Skeletal muscle satellite cell (primary cell): ENCODE measurements at regions not wholly inside any gene's neighbourhood (a gene's known extent, or its start where the extent isn't known, plus 50 kb on each side); places are given as distances from the start of the nearest gene placed in this dataset.
"Not testable (repeated sequence)": the region's sequence is repeated elsewhere in the genome, so short reads cannot be mapped to it uniquely, and the experiment has no call there.

Source experiments
- H3K27me3 ChIP-seq: 2 replicates; pipeline ENCODE4 v1.7.0; 2013; ENCODE audit warnings: low read length; ENCODE audit not compliant: control insufficient read depth, insufficient read depth
- H3K36me3 ChIP-seq: 2 replicates; pipeline ENCODE4 v1.7.0; 2013; ENCODE audit warnings: mild to moderate bottlenecking, control low read depth, low read length; ENCODE audit not compliant: insufficient read depth
- H3K4me1 ChIP-seq: 2 replicates; pipeline ENCODE4 v1.7.0; 2013; ENCODE audit warnings: low read length; ENCODE audit not compliant: control insufficient read depth, insufficient read depth
- H3K4me2 ChIP-seq: 2 replicates; pipeline ENCODE4 v1.7.0; 2013; ENCODE audit warnings: mild to moderate bottlenecking, low read length
- H3K4me3 ChIP-seq: 2 replicates; pipeline ENCODE4 v1.7.0; 2013; ENCODE audit warnings: low read length
- H3K9ac ChIP-seq: 2 replicates; pipeline ENCODE4 v1.7.0; 2013; ENCODE audit warnings: mild to moderate bottlenecking, low read depth, low read length, moderate library complexity
- H3K9me3 ChIP-seq: replicated peaks from 2 replicates; pipeline ENCODE4 v1.7.0; 2013; ENCODE audit warnings: mild to moderate bottlenecking, control low read depth, low read length

DNA sequence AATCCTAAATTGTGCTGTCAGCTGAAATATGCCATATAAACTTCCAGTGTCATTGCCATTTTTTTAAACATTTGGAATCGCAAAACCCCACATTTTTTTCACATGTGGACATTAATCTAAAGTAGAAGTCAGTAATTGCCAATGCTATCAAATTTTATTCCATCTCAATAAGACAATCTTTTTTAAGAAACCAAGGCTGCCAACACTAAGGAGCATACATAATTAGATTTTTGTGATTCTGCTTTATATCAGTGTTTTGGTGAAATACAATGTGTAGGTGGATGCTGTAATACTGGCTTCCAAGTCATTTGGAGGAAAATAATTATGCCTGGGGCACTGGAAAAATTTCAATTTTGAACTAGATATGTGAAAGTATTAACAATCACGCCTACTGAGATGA lies 256.7 kb downstream of the ZPLD1 start:
- Histone ChIP-seq H3K36me3 (no peaks in the 10 kb centered on the region), H3K4me1 (no peaks in the 10 kb centered on the region), H3K9me3 (no peaks in the 10 kb centered on the region), H3K27me3 (peaks cover 4% of the 10 kb centered on the region), H3K4me3 (no peak overlapping the region), H3K4me2 (no peak overlapping the region), H3K9ac (no peak overlapping the region)

GRCh38 chr3:102699104-102699818 lies 264.4 kb downstream of the ZPLD1 start:
- Histone ChIP-seq H3K4me1 (no peaks in the 10 kb centered on the region), H3K4me3 (no peak overlapping the region), H3K4me2 (no peak overlapping the region), H3K36me3 (no peaks in the 10 kb centered on the region), H3K9me3 (no peaks in the 10 kb centered on the region), H3K27me3 (no peaks in the 10 kb centered on the region), H3K9ac (no peak overlapping the region)

DNA sequence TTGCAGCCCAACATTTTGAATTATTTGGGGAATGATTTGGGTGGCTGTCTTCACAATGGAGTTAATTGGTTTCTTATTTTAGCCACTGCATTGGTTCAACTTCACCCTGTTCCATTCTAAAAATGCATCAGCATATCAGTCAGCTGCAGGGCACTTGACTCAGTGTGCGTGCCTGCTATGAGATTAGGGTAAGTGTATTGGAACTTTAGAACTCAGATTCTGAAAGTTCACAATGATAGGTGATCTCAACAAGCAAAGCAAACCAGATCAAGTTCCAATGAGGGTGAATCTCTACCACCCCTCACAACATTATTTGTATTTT lies 265.0 kb downstream of the ZPLD1 start:
- Histone ChIP-seq H3K4me1 (no peaks in the 10 kb centered on the region), H3K27me3 (no peaks in the 10 kb centered on the region), H3K9me3 (no peaks in the 10 kb centered on the region), H3K4me3 (no peak overlapping the region), H3K4me2 (no peak overlapping the region), H3K36me3 (no peaks in the 10 kb centered on the region), H3K9ac (no peak overlapping the region)

- Histone ChIP-seq H3K4me3 (no peak overlapping the region), H3K4me1 (no peaks in the 10 kb centered on the region), H3K27me3 (peaks cover 5% of the 10 kb centered on the region), H3K9ac (no peak overlapping the region), H3K36me3 (no peaks in the 10 kb centered on the region), H3K4me2 (no peak overlapping the region), H3K9me3 (no peaks in the 10 kb centered on the region)
Measured at GRCh38 chr3:102712896-102713295, 278.1 kb downstream of the ZPLD1 start.

GRCh38 chr3:102714567-102714966 lies 279.8 kb downstream of the ZPLD1 start:
- Histone ChIP-seq H3K4me2 (no peak overlapping the region), H3K4me1 (no peaks in the 10 kb centered on the region), H3K9me3 (no peaks in the 10 kb centered on the region), H3K4me3 (no peak overlapping the region), H3K27me3 (peaks cover 5% of the 10 kb centered on the region), H3K36me3 (no peaks in the 10 kb centered on the region), H3K9ac (no peak overlapping the region)

DNA sequence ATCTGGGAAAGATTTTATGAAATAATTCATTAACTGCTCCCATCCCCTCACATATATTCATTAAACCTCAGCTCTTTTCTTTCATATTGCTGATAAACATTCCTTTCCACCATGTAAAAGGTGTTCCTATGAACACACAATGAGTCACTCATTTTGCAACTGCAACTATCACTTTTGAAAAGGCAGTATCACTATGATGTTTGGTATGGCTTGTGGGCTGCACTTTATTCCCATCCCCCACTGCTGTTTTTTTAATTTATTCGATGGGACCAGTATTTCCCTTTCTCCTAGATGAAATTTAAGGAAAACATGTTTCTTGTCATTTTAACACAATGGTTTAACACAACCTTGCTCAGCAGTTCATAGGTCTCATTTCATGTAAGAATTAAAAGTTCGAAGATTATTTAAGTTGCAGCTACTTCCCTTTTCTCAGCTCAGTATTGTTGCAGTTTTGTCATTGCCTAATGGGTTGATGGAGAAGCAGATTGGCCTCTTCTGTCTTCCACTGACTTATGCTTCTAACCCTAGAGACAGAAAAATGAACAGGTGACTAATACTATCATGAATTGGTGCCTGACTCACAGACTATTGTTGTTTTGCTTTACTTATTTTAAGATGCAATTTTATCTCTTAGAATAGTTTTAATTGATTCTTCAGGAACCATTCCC lies 280.3 kb downstream of the ZPLD1 start:
- Histone ChIP-seq H3K9ac (no peak overlapping the region), H3K4me3 (no peak overlapping the region), H3K9me3 (no peaks in the 10 kb centered on the region), H3K27me3 (peaks cover 5% of the 10 kb centered on the region), H3K36me3 (no peaks in the 10 kb centered on the region), H3K4me1 (no peaks in the 10 kb centered on the region), H3K4me2 (no peak overlapping the region)

GRCh38 chr3:102718651-102719050 lies 283.8 kb downstream of the ZPLD1 start:
- no peak overlapping the region for H3K4me2 ChIP-seq
- no peaks in the 10 kb centered on the region for H3K9me3 ChIP-seq
- H3K27me3 ChIP-seq, result no peaks in the 10 kb centered on the region
- H3K4me1 ChIP-seq, result no peaks in the 10 kb centered on the region
- H3K9ac ChIP-seq, result no peak overlapping the region
- H3K36me3 ChIP-seq, result no peaks in the 10 kb centered on the region
- no peak overlapping the region for H3K4me3 ChIP-seq

- Histone ChIP-seq H3K36me3 (no peaks in the 10 kb centered on the region), H3K4me1 (no peaks in the 10 kb centered on the region), H3K27me3 (no peaks in the 10 kb centered on the region), H3K9me3 (no peaks in the 10 kb centered on the region), H3K4me3 (no peak overlapping the region), H3K4me2 (no peak overlapping the region), H3K9ac (no peak overlapping the region)
Measured at GRCh38 chr3:102722317-102722716, 287.5 kb downstream of the ZPLD1 start.

GRCh38 chr3:102727340-102727739 lies 292.5 kb downstream of the ZPLD1 start:
- Histone ChIP-seq H3K27me3 (no peaks in the 10 kb centered on the region), H3K9ac (no peak overlapping the region), H3K4me1 (no peaks in the 10 kb centered on the region), H3K4me3 (no peak overlapping the region), H3K36me3 (no peaks in the 10 kb centered on the region), H3K4me2 (no peak overlapping the region), H3K9me3 (no peaks in the 10 kb centered on the region)

DNA sequence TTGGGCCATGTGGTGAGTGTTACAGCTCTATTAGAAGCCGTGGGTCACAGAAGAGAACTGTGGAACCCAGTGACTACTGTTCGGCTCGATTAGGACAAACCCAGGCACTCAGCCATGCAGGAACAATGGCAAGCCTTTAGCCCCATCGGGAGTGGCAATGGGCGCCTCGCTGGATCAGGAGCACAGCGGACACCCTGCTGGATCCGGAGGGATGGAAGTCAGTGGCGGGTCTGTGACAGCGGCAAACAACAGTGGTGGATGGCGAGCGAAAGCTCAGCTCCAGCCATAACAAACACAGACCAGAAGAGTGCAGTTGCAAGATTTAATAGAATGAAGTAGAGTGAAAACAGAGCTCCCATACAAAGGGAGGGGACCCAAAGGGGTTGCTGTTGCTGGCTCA lies 297.8 kb downstream of the ZPLD1 start:
- not testable (repeated sequence) for H3K27me3 ChIP-seq, H3K4me1 ChIP-seq, H3K4me3 ChIP-seq, H3K4me2 ChIP-seq, H3K36me3 ChIP-seq, H3K9ac ChIP-seq, H3K9me3 ChIP-seq

DNA sequence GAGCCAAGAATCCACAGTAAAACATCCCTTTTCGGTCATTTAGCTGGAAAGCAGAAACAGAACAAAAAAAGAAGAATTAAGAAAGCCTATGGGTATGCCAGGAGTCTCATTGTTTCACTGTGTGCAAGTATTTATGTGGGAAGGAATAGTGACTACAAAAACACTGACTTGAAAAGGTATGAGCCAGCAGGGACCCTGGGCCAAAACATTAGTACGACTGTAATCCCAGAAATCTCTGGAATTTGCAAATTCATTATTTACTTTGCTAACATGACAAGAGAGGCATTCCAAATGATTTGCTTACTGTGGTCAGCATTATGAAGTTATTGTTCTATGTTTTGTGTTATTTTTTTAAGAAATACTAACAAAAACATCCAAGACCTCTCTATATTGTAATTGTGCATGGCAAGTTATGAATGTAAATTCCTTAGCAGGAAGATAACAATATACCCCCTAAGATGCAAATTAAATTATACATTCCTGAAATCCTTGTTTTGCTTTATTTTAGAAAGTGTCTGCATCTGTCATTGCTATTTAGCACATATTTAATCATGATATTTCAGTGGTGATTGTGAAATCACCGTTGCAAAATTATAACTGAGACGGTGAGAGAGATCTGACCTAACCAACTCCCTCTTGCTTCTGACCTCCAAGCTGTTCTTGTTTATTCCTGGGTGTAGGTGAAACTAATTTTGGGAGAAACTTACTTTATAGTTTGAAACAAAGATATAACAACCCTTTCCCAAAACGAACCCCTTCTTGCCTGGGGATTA lies 299.2 kb downstream of the ZPLD1 start:
- H3K27me3 ChIP-seq, result no peaks in the 10 kb centered on the region
- H3K9me3 ChIP-seq, result no peaks in the 10 kb centered on the region
- H3K4me3 ChIP-seq, result no peak overlapping the region
- no peaks in the 10 kb centered on the region for H3K36me3 ChIP-seq
- peak overlapping the region; percentile 3 for H3K4me2 ChIP-seq
- peaks cover 8% of the 10 kb centered on the region for H3K4me1 ChIP-seq
- H3K9ac ChIP-seq, result no peak overlapping the region
